GM19463 (cell line): ENCODE measurements at regions not wholly inside any gene's neighbourhood (a gene's known extent, or its start where the extent isn't known, plus 50 kb on each side); places are given as distances from the start of the nearest gene placed in this dataset.
A peak's percentile ranks its signal among the peaks of the same experiment; 100 is the strongest.

Experiments
- ATAC-seq: cut with Tn5 transposase; IDR thresholded peaks from one replicate; pipeline ENCODE4 v1.9.1; 2021; ENCODE audit warnings: mild to moderate bottlenecking, moderate library complexity; ENCODE audit not compliant: unreplicated experiment

GRCh38 chr12:73330584-73331351, 1058.6 kb downstream of the TRHDE start:
- no peak for ATAC-seq

GRCh38 chr12:73341559-73342247, 1069.5 kb downstream of the TRHDE start:
- no peak for ATAC-seq

- ATAC-seq, result no peak
Observed at GRCh38 chr12:73342733-73343132, 1070.6 kb downstream of the TRHDE start.

- ATAC-seq, result no peak
Observed at GRCh38 chr12:73352826-73353225, 1080.7 kb downstream of the TRHDE start.

GRCh38 chr12:73361156-73361863, 1089.1 kb downstream of the TRHDE start:
- ATAC-seq, result no peak

GRCh38 chr12:73361864-73362230, 1089.7 kb downstream of the TRHDE start:
- ATAC-seq, result no peak

- no peak for ATAC-seq
Observed at GRCh38 chr12:73362666-73363065, 1090.5 kb downstream of the TRHDE start.

- no peak for ATAC-seq
Observed at GRCh38 chr12:73372856-73373255, 1100.7 kb downstream of the TRHDE start.

GRCh38 chr12:73374360-73374759, 1102.2 kb downstream of the TRHDE start:
- no peak for ATAC-seq

GRCh38 chr12:73383584-73384222, 1111.5 kb downstream of the TRHDE start:
- ATAC-seq, result no peak

GRCh38 chr12:73384592-73384991, 1112.4 kb downstream of the TRHDE start:
- no peak for ATAC-seq

- no peak for ATAC-seq
Observed at GRCh38 chr12:73390261-73390660, 1118.1 kb downstream of the TRHDE start.

- ATAC-seq, result no peak
Observed at GRCh38 chr12:73413051-73413450, 1124.6 kb upstream of the ATXN7L3B start.

- ATAC-seq, result no peak
Observed at GRCh38 chr12:73413974-73414373, 1123.7 kb upstream of the ATXN7L3B start.

GRCh38 chr12:73414926-73415325, 1122.7 kb upstream of the ATXN7L3B start:
- ATAC-seq, result no peak

GRCh38 chr12:73418541-73418940, 1119.1 kb upstream of the ATXN7L3B start:
- no peak for ATAC-seq

GRCh38 chr12:73421832-73422231, 1115.8 kb upstream of the ATXN7L3B start:
- ATAC-seq, result peak; percentile 77

GRCh38 chr12:73424484-73424883, 1113.2 kb upstream of the ATXN7L3B start:
- ATAC-seq, result no peak

- peak; percentile 79 for ATAC-seq
Observed at GRCh38 chr12:73445658-73446324, 1091.8 kb upstream of the ATXN7L3B start.

- peak; percentile 60 for ATAC-seq
Observed at GRCh38 chr12:73452672-73453469, 1084.8 kb upstream of the ATXN7L3B start.
